ENCODE measurements at regions not wholly inside any gene's neighbourhood (a gene's known extent, or its start where the extent isn't known, plus 50 kb on each side); places are given as distances from the start of the nearest gene placed in this dataset.
"Not testable (repeated sequence)": the region's sequence is repeated elsewhere in the genome, so short reads cannot be mapped to it uniquely, and the experiment has no call there.

- DNase-seq: no peak
Measured at GRCh38 chr12:75754141-75754540, 242.7 kb upstream of the KRR1 start.

- DNase-seq: no peak
Measured at GRCh38 chr12:75751769-75752471, 240.5 kb upstream of the KRR1 start.

GRCh38 chr12:75750716-75751306 is 239.4 kb upstream of the KRR1 start:
- no peak for DNase-seq

- DNase-seq: not testable (repeated sequence)
Measured at GRCh38 chr12:75748990-75749389, 237.6 kb upstream of the KRR1 start.

GRCh38 chr12:75748136-75748535 is 236.7 kb upstream of the KRR1 start:
- no peak for DNase-seq

GRCh38 chr12:75747572-75748021 is 236.2 kb upstream of the KRR1 start:
- DNase-seq: no peak

- no peak for DNase-seq
Measured at GRCh38 chr12:75746621-75747020, 235.2 kb upstream of the KRR1 start.

- DNase-seq: no peak
Measured at GRCh38 chr12:75744607-75745256, 233.3 kb upstream of the KRR1 start.

GRCh38 chr12:75742961-75743360 is 231.6 kb upstream of the KRR1 start:
- DNase-seq: no peak

GRCh38 chr12:75742048-75742447 is 230.6 kb upstream of the KRR1 start:
- DNase-seq: no peak

GRCh38 chr12:75739912-75740311 is 228.5 kb upstream of the KRR1 start:
- no peak for DNase-seq

GRCh38 chr12:75739098-75739497 is 227.7 kb upstream of the KRR1 start:
- not testable (repeated sequence) for DNase-seq

- DNase-seq: no peak
Measured at GRCh38 chr12:75738486-75738885, 227.1 kb upstream of the KRR1 start.

- no peak for DNase-seq
Measured at GRCh38 chr12:75735853-75736252, 224.4 kb upstream of the KRR1 start.

- DNase-seq: no peak
Measured at GRCh38 chr12:75728826-75729225, 217.4 kb upstream of the KRR1 start.

- no peak for DNase-seq
Measured at GRCh38 chr12:75727577-75727976, 216.2 kb upstream of the KRR1 start.

GRCh38 chr12:75725521-75726111 is 214.2 kb upstream of the KRR1 start:
- no peak for DNase-seq

GRCh38 chr12:75724928-75725312 is 213.5 kb upstream of the KRR1 start:
- no peak for DNase-seq

- no peak for DNase-seq
Measured at GRCh38 chr12:75724307-75724927, 213.0 kb upstream of the KRR1 start.

GRCh38 chr12:75722714-75723200 is 211.3 kb upstream of the KRR1 start:
- DNase-seq: no peak

- DNase-seq: no peak
Measured at GRCh38 chr12:75721796-75722195, 210.4 kb upstream of the KRR1 start.

- no peak for DNase-seq
Measured at GRCh38 chr12:75720812-75721641, 209.6 kb upstream of the KRR1 start.

All from 8988T (cell line).